Panc1 (cell line): ENCODE measurements at regions not wholly inside any gene's neighbourhood (a gene's known extent, or its start where the extent isn't known, plus 50 kb on each side); places are given as distances from the start of the nearest gene placed in this dataset.

Source experiments
- ATAC-seq: fragments of 200-7000 bp; cut with Tn5 transposase; 2 replicates; pipeline ENCODE4 v1.9.1; 2020; ENCODE audit warnings: mild to moderate bottlenecking, moderate library complexity
- BruUV-seq: library from RNA; stranded (reverse); fragments of 400-500 nt; replicated peaks from 2 replicates; lab custom pipeline; 2021; lab: Mats Ljungman, UMichigan
- CTCF ChIA-PET: fragments of 300-600 bp; sonication (Branson Sonifier 250); formaldehyde crosslinking; loops from one replicate; lab custom pipeline; 2022; ENCODE audit warnings: antibody characterized with exemption; lab: Charles Lee
- POLR2A ChIA-PET: fragments of 300-600 bp; sonication (Branson Sonifier 250); formaldehyde crosslinking; loops from one replicate; lab custom pipeline; 2022; ENCODE audit warnings: antibody characterized with exemption; lab: Charles Lee
- DNase-seq: peaks from one replicate; pipeline ENCODE4 v3.0.0-alpha.2; 2010; ENCODE audit warnings: low read depth, low spot score
- H3K27ac ChIP-seq: 2 replicates; pipeline ENCODE4 v1.5.1; 2011; ENCODE audit warnings: mild to moderate bottlenecking, low read length, inconsistent platforms
- H3K27me3 ChIP-seq: fragments of 200-500 bp; sonication (Bioruptor generic); 2 replicates; pipeline ENCODE4 v1.6.0; 2014; ENCODE audit warnings: low read length, inconsistent platforms; ENCODE audit not compliant: control insufficient read depth, insufficient read depth
- H3K36me3 ChIP-seq: fragments of 200-500 bp; sonication (Bioruptor generic); 2 replicates; pipeline ENCODE4 v1.5.1; 2014; ENCODE audit warnings: inconsistent platforms, mild to moderate bottlenecking, low read length, moderate library complexity; ENCODE audit not compliant: control insufficient read depth, insufficient read depth
- H3K4me1 ChIP-seq: 2 replicates; pipeline ENCODE4 v1.5.1; 2011; ENCODE audit warnings: inconsistent platforms, mild to moderate bottlenecking, low read length, moderate library complexity; ENCODE audit not compliant: control insufficient read depth, insufficient read depth
- H3K4me3 ChIP-seq, 2 experiments: 2 replicates each; pipeline ENCODE4 v1.5.1; 2011 to 2012; ENCODE audit warnings: low read depth in 2 of 2, low read length in 2 of 2, mild to moderate bottlenecking in 2 of 2, inconsistent platforms in 1 of 2, moderate library complexity in 1 of 2
- H3K9me3 ChIP-seq: fragments of 200-500 bp; sonication (Bioruptor generic); 2 replicates; pipeline ENCODE4 v1.5.1; 2014; ENCODE audit warnings: low read depth, mild to moderate bottlenecking, inconsistent platforms, low read length, moderate library complexity; ENCODE audit not compliant: control insufficient read depth, insufficient read depth
- CTCF ChIP-seq: fragments of 450-650 bp; IDR thresholded peaks from 2 replicates; pipeline ENCODE4 v1.5.1; 2017; ENCODE audit warnings: mild to moderate bottlenecking
- POLR2AphosphoS5 ChIP-seq: IDR thresholded peaks from 2 replicates; pipeline ENCODE4 v1.6.1; 2012; ENCODE audit warnings: mild to moderate bottlenecking, low read depth, low read length, moderate library complexity
- REST ChIP-seq, 2 experiments: IDR thresholded peaks; 2 replicates each; pipeline ENCODE4 v1.6.1; 2011 to 2012; ENCODE audit warnings: low read depth in 2 of 2, control low read depth in 1 of 2, low read length in 1 of 2, mild to moderate bottlenecking in 1 of 2, moderate library complexity in 1 of 2; ENCODE audit not compliant: insufficient read depth in 1 of 2
- SIN3A ChIP-seq: IDR thresholded peaks from 2 replicates; pipeline ENCODE4 v1.6.1; 2012; ENCODE audit warnings: low read depth, mild to moderate bottlenecking, low read length, moderate library complexity, borderline replicate concordance; ENCODE audit not compliant: insufficient read depth
- TCF7L2 ChIP-seq: IDR thresholded peaks from 2 replicates; pipeline ENCODE4 v1.6.1; 2011; ENCODE audit warnings: mild to moderate bottlenecking, low read depth, low read length, inconsistent platforms
- in situ Hi-C: cut with HindIII; loops from 2 replicates; pipeline ENCODE4 v1.10.0; 2016; ENCODE audit warnings: low sequenced_read_pairs, low pct_unique_long_range_greater_than_20kb
- intact Hi-C: fragments of 100-400 bp; cut with micrococcal nuclease; formaldehyde crosslinking; loops from one replicate; pipeline ENCODE4 v1.10.0; 2022; ENCODE audit not compliant: unreplicated experiment

DNA sequence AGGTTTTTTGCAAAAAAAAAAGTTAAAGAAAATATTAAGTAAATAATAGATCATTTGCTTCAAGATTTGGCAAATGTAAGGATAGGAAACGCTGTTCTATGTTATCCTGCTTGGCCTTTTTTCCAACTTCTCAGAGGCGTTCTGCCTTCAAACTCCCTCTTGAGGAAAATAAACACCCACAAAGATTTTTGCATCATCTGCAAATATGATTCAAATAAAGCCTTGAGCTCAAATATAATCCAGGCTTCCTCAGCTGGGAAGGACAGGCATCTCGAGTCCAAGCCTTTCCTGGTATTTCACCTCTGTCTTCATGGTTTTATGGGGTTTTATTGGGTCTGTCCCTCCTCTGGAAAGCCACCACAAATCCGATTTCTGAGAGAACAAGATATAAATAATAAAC lies 67.7 kb upstream of the PTPN1 start:
- ChIA-PET POLR2A (no interaction called here), CTCF (no interaction called here)
- Histone ChIP-seq H3K4me3 (no peak overlapping the region), H3K4me1 (peaks cover 16% of the 10 kb centered on the region), H3K27me3 (no peaks in the 10 kb centered on the region), H3K36me3 (no peaks in the 10 kb centered on the region), H3K27ac (no peak overlapping the region), H3K9me3 (no peaks in the 10 kb centered on the region)
- no peak for DNase-seq
- no TSS peak for BruUV-seq
- intact Hi-C loops: no loop called here
- in situ Hi-C loops: no loop called here
- ATAC-seq: no peak
- TF ChIP-seq REST (IDR thresholded peaks at IDR 0.05; ENCODE audit: insufficient read depth in 1 of 2, low read depth in 2 of 2, low read length in 1 of 2) (no peak), TCF7L2 (no peak), CTCF (no peak), POLR2AphosphoS5 (no peak)

- Histone ChIP-seq H3K27me3 (no peaks in the 10 kb centered on the region), H3K4me3 (no peak overlapping the region), H3K4me1 (peaks cover 13% of the 10 kb centered on the region), H3K9me3 (no peaks in the 10 kb centered on the region), H3K36me3 (no peaks in the 10 kb centered on the region), H3K27ac (no peak overlapping the region)
- no peak for ATAC-seq
- POLR2A ChIA-PET: no interaction called here
- no peak for TF ChIP-seq POLR2AphosphoS5
- no peak for TF ChIP-seq SIN3A
- no peak for TF ChIP-seq TCF7L2
- no peak for TF ChIP-seq CTCF
- TF ChIP-seq REST (IDR thresholded peaks at IDR 0.05; ENCODE audit: insufficient read depth in 1 of 2, low read depth in 2 of 2, low read length in 1 of 2): no peak
- in situ Hi-C loops (no loop called here), intact Hi-C loops (no loop called here)
- CTCF ChIA-PET: no interaction called here
- DNase-seq: no peak
- BruUV-seq: no TSS peak
These were observed 64.6 kb upstream of the PTPN1 start for GRCh38 chr20:50445354-50446151.
